VCaP (cell line): ENCODE measurements at regions not wholly inside any gene's neighbourhood (a gene's known extent, or its start where the extent isn't known, plus 50 kb on each side); places are given as distances from the start of the nearest gene placed in this dataset.

Experiments
- H3K27ac ChIP-seq: fragments of 450-650 bp; 2 replicates; pipeline ENCODE4 v1.5.1; 2017
- TF ChIP-seq, protein P1 (sequence below): fragments of 450-650 bp; conservative IDR thresholded peaks from 2 replicates; pipeline ENCODE4 v1.5.1; 2017; ENCODE audit warnings: mild to moderate bottlenecking, moderate library complexity

DNA sequence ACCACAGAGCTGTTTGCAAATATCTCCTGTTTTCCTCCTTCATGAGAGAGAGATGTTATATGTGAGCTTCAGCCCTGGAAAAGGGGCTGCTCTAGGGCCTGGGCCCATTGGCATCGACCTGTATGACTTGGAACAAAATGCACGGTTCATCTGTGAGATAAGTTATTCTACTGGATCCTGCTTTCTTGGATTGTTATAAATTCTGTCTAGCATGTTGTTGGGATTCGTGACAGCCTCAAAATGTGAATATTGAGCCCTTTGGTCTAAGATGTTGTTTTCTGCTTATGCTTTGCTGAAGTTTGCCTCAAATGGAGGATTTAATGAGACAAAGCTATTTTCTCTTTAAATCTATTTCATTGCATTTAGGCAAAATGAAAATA, 372.9 kb downstream of the EN1 start:
- TF ChIP-seq, protein P1, sequence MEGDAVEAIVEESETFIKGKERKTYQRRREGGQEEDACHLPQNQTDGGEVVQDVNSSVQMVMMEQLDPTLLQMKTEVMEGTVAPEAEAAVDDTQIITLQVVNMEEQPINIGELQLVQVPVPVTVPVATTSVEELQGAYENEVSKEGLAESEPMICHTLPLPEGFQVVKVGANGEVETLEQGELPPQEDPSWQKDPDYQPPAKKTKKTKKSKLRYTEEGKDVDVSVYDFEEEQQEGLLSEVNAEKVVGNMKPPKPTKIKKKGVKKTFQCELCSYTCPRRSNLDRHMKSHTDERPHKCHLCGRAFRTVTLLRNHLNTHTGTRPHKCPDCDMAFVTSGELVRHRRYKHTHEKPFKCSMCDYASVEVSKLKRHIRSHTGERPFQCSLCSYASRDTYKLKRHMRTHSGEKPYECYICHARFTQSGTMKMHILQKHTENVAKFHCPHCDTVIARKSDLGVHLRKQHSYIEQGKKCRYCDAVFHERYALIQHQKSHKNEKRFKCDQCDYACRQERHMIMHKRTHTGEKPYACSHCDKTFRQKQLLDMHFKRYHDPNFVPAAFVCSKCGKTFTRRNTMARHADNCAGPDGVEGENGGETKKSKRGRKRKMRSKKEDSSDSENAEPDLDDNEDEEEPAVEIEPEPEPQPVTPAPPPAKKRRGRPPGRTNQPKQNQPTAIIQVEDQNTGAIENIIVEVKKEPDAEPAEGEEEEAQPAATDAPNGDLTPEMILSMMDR: no peak
- no peak overlapping the region for H3K27ac ChIP-seq

- TF ChIP-seq, protein P1: no peak
- H3K27ac ChIP-seq: no peak overlapping the region
Observed at GRCh38 chr2:118473846-118474540, 373.5 kb downstream of the EN1 start.

DNA sequence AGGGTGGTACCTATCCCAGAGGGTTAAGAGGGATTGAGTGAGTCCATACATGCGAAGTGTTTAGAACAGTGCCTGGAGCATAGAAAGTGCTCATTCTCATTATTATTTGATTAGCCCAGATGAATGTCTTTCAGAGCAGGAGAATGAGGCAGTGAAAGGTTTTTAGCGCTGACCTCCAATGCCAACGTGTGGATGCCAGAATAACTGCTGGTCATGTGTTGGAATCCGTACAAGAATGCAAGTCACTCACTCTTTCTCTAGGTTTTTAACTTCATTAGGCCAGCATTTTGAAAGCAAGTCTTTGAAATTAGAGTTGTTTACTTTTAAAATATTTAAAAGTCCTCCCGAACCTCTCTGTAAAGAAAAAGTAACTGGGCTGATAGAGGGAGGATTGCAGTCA, 374.2 kb downstream of the EN1 start:
- no peak overlapping the region for H3K27ac ChIP-seq
- TF ChIP-seq, protein P1: no peak

GRCh38 chr2:118470297-118470696, 377.2 kb downstream of the EN1 start:
- TF ChIP-seq, protein P1: no peak
- H3K27ac ChIP-seq: no peak overlapping the region

GRCh38 chr2:118469103-118469502, 378.3 kb downstream of the EN1 start:
- H3K27ac ChIP-seq: no peak overlapping the region
- TF ChIP-seq, protein P1: no peak

GRCh38 chr2:118464546-118465265, 376.4 kb downstream of the INSIG2 start:
- H3K27ac ChIP-seq: no peak overlapping the region
- TF ChIP-seq, protein P1: no peak

- no peak overlapping the region for H3K27ac ChIP-seq
Observed at GRCh38 chr2:118464046-118464445, 375.8 kb downstream of the INSIG2 start.

More at GRCh38 chr2:118464046-118464445, 375.8 kb downstream of the INSIG2 start:
- TF ChIP-seq, protein P1: no peak
